GM19328 (cell line): ENCODE measurements at regions not wholly inside any gene's neighbourhood (a gene's known extent, or its start where the extent isn't known, plus 50 kb on each side); places are given as distances from the start of the nearest gene placed in this dataset.
"Not testable (repeated sequence)": the region's sequence is repeated elsewhere in the genome, so short reads cannot be mapped to it uniquely, and the experiment has no call there.

ENCODE experiments used
- ATAC-seq: cut with Tn5 transposase; IDR thresholded peaks from one replicate; pipeline ENCODE4 v1.9.1; 2021; ENCODE audit warnings: mild to moderate bottlenecking, moderate library complexity; ENCODE audit not compliant: unreplicated experiment

DNA sequence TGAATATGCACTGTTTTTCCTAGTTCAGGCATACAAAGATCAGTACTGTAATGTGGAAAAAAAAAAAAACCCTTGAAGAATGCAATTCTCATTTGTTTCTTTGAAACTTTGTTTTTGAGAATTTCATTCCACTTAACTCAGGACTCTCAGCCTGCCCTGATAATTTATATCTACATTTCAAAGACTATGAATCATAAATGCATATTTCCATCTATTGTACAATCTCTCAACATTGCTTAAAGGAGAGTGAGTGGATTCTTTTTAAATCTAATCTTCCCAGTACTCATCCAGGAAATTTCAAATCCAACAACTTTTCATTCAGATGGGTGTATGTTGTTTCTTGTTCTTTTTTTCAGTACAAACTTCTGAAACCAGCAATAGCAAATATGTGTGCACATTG is 322.2 kb upstream of the DDI1 start:
- ATAC-seq: no peak

GRCh38 chr11:103716363-103716762 is 320.1 kb upstream of the DDI1 start:
- no peak for ATAC-seq

- ATAC-seq: no peak
Observed at GRCh38 chr11:103727262-103727661, 309.2 kb upstream of the DDI1 start.

DNA sequence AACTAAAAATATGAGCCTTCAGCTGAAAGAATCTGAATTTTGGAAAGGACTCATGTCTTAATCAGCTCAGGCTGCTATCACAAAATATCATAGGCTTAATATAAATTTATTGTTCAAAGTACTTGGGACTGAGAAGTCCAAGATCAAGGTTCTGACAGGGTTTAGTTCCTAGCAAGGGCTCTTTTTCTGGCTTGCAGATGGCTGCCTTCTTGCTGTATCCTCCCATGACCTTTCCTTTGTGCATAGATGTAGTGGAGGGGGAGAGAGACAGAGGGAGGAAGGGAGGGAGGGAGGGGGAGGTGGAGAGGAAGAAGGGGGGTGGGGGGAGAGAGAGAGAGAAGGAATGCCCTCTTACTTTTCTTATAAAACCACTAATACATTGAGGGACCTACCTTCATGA is 306.8 kb upstream of the DDI1 start:
- no peak for ATAC-seq

GRCh38 chr11:103730131-103730940 is 306.1 kb upstream of the DDI1 start:
- ATAC-seq: no peak

GRCh38 chr11:103731670-103732069 is 304.8 kb upstream of the DDI1 start:
- ATAC-seq: no peak

- no peak for ATAC-seq
Observed at GRCh38 chr11:103733889-103734288, 302.6 kb upstream of the DDI1 start.

DNA sequence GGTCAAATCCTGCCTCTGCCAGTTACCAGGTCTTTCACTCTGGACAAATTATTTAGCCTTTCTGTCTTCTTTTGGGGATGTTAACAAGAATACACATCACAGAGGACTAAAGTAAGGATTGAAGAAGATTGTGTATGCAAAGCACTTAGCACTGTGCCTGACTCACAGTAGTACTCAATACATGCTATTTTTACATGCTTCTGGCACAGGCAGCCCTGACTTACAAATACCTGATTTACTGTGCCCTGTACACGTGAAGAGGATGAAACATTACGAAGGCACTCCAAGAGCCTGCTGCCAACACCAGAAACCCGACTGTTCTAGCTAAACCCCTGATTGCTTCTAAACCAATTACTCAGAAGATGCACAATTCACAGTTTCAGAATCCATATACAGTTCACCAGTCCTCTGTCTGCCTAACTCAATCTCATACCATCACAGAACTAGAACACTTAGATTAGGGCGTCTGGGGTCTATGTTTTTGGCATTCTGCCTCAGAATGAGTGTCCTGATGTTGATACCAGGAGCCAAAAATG is 300.9 kb upstream of the DDI1 start:
- no peak for ATAC-seq

- no peak for ATAC-seq
Observed at GRCh38 chr11:103736315-103737036, 300.0 kb upstream of the DDI1 start.

DNA sequence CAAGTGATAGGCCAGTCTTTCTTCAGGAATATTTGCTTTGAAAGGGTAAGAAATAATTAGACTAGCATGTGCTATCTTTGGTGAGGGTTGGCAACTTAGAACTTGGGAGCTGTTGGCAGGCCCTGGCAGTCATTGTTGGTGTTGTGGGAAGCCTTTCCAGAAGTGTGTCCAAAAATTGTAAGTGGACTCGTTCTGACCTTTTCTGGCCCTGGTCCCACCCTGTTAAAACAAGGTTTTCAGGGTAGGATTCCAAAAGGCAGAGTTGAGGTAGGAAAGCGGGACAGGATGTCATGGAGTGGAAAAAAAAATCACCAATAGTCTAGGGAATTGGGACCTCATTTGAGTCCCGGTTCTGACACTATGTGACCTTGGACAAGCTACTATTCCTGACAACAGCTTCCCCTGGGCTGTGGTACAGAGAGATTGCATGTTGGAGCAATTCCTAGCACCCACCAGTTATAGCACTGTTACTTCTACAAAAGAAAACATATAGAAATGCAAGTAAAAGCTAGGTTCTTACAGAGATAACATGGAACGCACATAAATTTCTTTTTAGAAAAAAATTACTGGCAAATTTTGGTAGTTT is 299.3 kb upstream of the DDI1 start:
- ATAC-seq: no peak

- ATAC-seq: no peak
Observed at GRCh38 chr11:103737747-103738146, 298.7 kb upstream of the DDI1 start.

DNA sequence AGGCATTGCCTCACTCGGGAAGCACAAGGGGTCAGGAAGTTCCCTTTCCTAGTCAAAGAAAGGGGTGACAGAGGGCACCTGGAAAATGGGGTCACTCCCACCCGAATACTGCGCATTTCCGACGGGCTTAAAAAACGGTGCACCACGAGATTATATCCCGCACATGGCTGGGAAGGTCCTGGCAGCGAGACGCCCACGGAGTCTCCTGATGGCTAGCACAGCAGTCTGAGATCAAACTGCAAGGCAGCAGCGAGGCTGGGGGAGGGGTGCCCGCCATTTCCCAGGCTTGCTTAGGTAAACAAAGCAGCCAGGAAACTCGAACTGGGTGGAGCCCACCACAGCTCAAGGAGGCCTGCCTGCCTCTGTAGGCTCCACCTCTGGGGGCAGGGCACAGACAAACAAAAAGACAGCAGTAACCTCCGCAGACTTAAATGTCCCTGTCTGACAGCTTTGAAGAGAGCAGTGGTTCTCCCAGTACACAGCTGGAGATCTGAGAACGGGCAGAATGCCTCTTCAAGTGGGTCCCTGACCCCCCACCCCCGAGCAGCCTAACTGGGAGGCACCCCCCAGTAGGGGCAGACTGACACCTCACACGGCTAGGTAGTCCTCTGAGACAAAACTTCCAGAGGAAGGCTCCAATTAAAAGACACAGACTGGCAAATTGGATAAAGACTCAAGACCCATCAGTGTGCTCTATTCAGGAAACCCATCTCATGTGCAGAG is 297.2 kb upstream of the DDI1 start:
- not testable (repeated sequence) for ATAC-seq

GRCh38 chr11:103744496-103745153 is 291.8 kb upstream of the DDI1 start:
- no peak for ATAC-seq

- ATAC-seq: no peak
Observed at GRCh38 chr11:103749158-103749557, 287.3 kb upstream of the DDI1 start.

GRCh38 chr11:103768816-103769215 is 267.6 kb upstream of the DDI1 start:
- no peak for ATAC-seq

DNA sequence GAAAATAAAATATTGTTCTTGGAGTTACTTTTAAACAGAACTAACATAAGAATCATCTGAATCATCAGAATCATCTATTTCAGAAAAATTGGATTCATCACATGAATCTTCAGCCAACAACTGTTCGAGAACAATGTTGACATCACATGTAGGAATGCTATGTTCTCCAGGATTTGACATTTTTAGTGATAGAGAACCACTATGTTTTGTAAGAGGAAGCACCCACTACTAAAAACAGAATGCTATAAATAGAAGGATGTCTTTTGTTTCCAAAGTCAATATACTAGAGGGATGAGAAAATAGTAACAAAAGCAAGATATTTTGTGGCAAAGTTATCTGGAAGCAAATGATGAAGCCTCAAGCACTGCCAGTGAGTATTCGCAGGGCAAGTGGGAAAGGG is 263.4 kb upstream of the DDI1 start:
- ATAC-seq: no peak

GRCh38 chr11:103773537-103773936 is 262.9 kb upstream of the DDI1 start:
- no peak for ATAC-seq

GRCh38 chr11:103779054-103779453 is 257.4 kb upstream of the DDI1 start:
- no peak for ATAC-seq

- no peak for ATAC-seq
Observed at GRCh38 chr11:103789952-103790351, 246.5 kb upstream of the DDI1 start.

- no peak for ATAC-seq
Observed at GRCh38 chr11:103792981-103793468, 243.4 kb upstream of the DDI1 start.
